Colonic mucosa (tissue), 4 donors: ENCODE measurements at regions not wholly inside any gene's neighbourhood (a gene's known extent, or its start where the extent isn't known, plus 50 kb on each side); places are given as distances from the start of the nearest gene placed in this dataset.

ENCODE experiments used
- DNase-seq: peaks from one replicate; pipeline ENCODE4 v3.0.0-alpha.2; 2020
- H3K27ac ChIP-seq: fragments of 200-600 bp; one replicate; pipeline ENCODE4 v1.8.0; 2021
- H3K27me3 ChIP-seq: fragments of 200-600 bp; one replicate; pipeline ENCODE4 v1.8.0; 2021
- H3K36me3 ChIP-seq: fragments of 200-600 bp; one replicate; pipeline ENCODE4 v1.8.0; 2021
- H3K4me1 ChIP-seq: fragments of 200-600 bp; one replicate; pipeline ENCODE4 v1.8.0; 2021; ENCODE audit warnings: mild to moderate bottlenecking
- H3K4me3 ChIP-seq: fragments of 200-600 bp; one replicate; pipeline ENCODE4 v1.8.0; 2021
- H3K9ac ChIP-seq, 2 donors: one replicate each; pipeline ENCODE4 v1.7.0; 2013; ENCODE audit warnings: control low read depth in 2 of 2, low read depth in 2 of 2, low read length in 2 of 2
- H3K9me3 ChIP-seq: fragments of 200-600 bp; one replicate; pipeline ENCODE4 v1.8.0; 2021
- CTCF ChIP-seq: fragments of 200-600 bp; IDR thresholded peaks from one replicate; pipeline ENCODE4 v1.8.0; 2022; ENCODE audit warnings: antibody characterized with exemption, mild to moderate bottlenecking
- intact Hi-C: fragments of 100-400 bp; cut with DNase I; formaldehyde crosslinking; loops from one replicate; pipeline ENCODE4 v1.14.1; 2022
- donor health status: healthy.
- donor health status: DM: no; HTN: no; CAD: no.
- donor health status: DM: no; HTN: no; CAD: no.

GRCh38 chr6:74048387-74048786 lies 352.4 kb downstream of the CD109 start:
- no peak overlapping the region for H3K27ac ChIP-seq
- H3K9ac ChIP-seq, result no peak overlapping the region
- no peaks in the 10 kb centered on the region for H3K9me3 ChIP-seq
- TF ChIP-seq CTCF, result no peak
- intact Hi-C loops, result no loop called here
- no peaks in the 10 kb centered on the region for H3K36me3 ChIP-seq
- H3K4me3 ChIP-seq, result no peak overlapping the region
- no peak for DNase-seq
- no peaks in the 10 kb centered on the region for H3K27me3 ChIP-seq
- no peaks in the 10 kb centered on the region for H3K4me1 ChIP-seq

GRCh38 chr6:74044417-74045096 lies 348.6 kb downstream of the CD109 start:
- TF ChIP-seq CTCF, result no peak
- Histone ChIP-seq H3K4me1 (no peaks in the 10 kb centered on the region), H3K4me3 (no peak overlapping the region), H3K9me3 (no peaks in the 10 kb centered on the region), H3K27ac (no peak overlapping the region), H3K27me3 (no peaks in the 10 kb centered on the region), H3K9ac (no peak overlapping the region), H3K36me3 (no peaks in the 10 kb centered on the region)
- no peak for DNase-seq
- intact Hi-C loops, result no loop called here

GRCh38 chr6:74041420-74041819 lies 345.4 kb downstream of the CD109 start:
- intact Hi-C loops, result no loop called here
- Histone ChIP-seq H3K4me1 (no peaks in the 10 kb centered on the region), H3K36me3 (no peaks in the 10 kb centered on the region), H3K4me3 (no peak overlapping the region), H3K9me3 (no peaks in the 10 kb centered on the region), H3K27ac (no peak overlapping the region), H3K9ac (no peak overlapping the region), H3K27me3 (no peaks in the 10 kb centered on the region)
- DNase-seq, result no peak
- no peak for TF ChIP-seq CTCF

- H3K36me3 ChIP-seq, result no peaks in the 10 kb centered on the region
- no peak overlapping the region for H3K4me3 ChIP-seq
- no peak for DNase-seq
- intact Hi-C loops, result no loop called here
- no peak overlapping the region for H3K9ac ChIP-seq
- H3K27me3 ChIP-seq, result no peaks in the 10 kb centered on the region
- H3K9me3 ChIP-seq, result no peaks in the 10 kb centered on the region
- no peaks in the 10 kb centered on the region for H3K4me1 ChIP-seq
- no peak overlapping the region for H3K27ac ChIP-seq
- TF ChIP-seq CTCF, result no peak
Measured at GRCh38 chr6:74018825-74019224, 322.8 kb downstream of the CD109 start.

GRCh38 chr6:74015427-74015826 lies 319.4 kb downstream of the CD109 start:
- Histone ChIP-seq H3K4me3 (no peak overlapping the region), H3K27me3 (no peaks in the 10 kb centered on the region), H3K27ac (no peak overlapping the region), H3K4me1 (no peaks in the 10 kb centered on the region), H3K36me3 (no peaks in the 10 kb centered on the region), H3K9ac (no peak overlapping the region), H3K9me3 (no peaks in the 10 kb centered on the region)
- DNase-seq, result no peak
- intact Hi-C loops, result no loop called here
- TF ChIP-seq CTCF, result no peak
